ENCODE measurements at regions not wholly inside any gene's neighbourhood (a gene's known extent, or its start where the extent isn't known, plus 50 kb on each side); places are given as distances from the start of the nearest gene placed in this dataset.

- no peak for DNase-seq (ENCODE audit: low read depth)
These were observed 188.2 kb upstream of the RPL38 start for GRCh38 chr17:74015316-74015715.

- DNase-seq (ENCODE audit: low read depth), result no peak
These were observed 187.5 kb upstream of the RPL38 start for GRCh38 chr17:74015990-74016389.

DNA sequence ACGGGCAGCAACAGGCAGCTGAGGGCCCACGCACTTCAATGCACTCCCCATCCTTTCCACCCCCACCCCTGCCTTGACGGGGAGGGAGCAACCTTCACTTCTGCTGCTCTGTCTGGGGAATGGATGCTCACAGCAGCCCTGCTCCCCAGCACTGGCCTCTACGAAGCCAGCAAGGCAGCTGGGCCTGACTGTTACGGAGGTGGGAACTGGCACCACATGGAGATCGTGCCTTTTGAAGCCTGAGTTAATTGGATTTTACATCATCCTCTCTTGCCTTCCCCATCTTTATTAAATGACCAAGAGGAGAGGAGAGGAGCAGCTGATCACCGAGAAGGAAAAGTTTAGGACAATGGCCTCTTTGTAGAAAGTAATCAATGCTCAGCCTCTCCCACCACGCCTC, 187.0 kb upstream of the RPL38 start:
- no peak for DNase-seq (ENCODE audit: low read depth)

- no peak for DNase-seq (ENCODE audit: low read depth)
These were observed 186.0 kb upstream of the RPL38 start for GRCh38 chr17:74017466-74017865.

GRCh38 chr17:74018115-74018514, 185.4 kb upstream of the RPL38 start:
- no peak for DNase-seq (ENCODE audit: low read depth)

GRCh38 chr17:74019271-74019670, 184.2 kb upstream of the RPL38 start:
- no peak for DNase-seq (ENCODE audit: low read depth)

GRCh38 chr17:74019860-74020259, 183.6 kb upstream of the RPL38 start:
- no peak for DNase-seq (ENCODE audit: low read depth)

GRCh38 chr17:74020522-74020921, 183.0 kb upstream of the RPL38 start:
- no peak for DNase-seq (ENCODE audit: low read depth)

GRCh38 chr17:74024871-74025531, 178.5 kb upstream of the RPL38 start:
- no peak for DNase-seq (ENCODE audit: low read depth)

DNA sequence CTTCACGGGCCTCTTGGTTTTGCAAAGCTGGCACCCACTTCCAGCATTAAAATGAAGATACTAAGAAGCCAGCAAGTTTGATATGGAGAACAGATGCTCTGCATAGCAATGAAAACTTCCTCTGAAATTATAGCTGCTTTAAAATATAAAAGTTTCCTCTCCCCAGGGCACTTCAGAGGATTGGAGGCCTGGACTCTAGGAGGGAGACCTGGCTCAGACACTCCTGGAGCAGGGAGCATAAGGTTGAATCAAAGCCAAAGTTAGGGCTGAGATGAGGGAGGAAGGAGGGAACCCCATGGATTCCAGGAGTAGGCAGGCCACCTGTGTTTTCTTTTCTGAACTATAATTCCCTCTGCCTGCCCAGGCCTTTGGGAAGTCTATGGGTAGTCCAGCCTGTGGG, 176.0 kb upstream of the RPL38 start:
- DNase-seq (ENCODE audit: low read depth), result no peak

GRCh38 chr17:74028354-74029116, 174.9 kb upstream of the RPL38 start:
- DNase-seq (ENCODE audit: low read depth), result no peak

DNA sequence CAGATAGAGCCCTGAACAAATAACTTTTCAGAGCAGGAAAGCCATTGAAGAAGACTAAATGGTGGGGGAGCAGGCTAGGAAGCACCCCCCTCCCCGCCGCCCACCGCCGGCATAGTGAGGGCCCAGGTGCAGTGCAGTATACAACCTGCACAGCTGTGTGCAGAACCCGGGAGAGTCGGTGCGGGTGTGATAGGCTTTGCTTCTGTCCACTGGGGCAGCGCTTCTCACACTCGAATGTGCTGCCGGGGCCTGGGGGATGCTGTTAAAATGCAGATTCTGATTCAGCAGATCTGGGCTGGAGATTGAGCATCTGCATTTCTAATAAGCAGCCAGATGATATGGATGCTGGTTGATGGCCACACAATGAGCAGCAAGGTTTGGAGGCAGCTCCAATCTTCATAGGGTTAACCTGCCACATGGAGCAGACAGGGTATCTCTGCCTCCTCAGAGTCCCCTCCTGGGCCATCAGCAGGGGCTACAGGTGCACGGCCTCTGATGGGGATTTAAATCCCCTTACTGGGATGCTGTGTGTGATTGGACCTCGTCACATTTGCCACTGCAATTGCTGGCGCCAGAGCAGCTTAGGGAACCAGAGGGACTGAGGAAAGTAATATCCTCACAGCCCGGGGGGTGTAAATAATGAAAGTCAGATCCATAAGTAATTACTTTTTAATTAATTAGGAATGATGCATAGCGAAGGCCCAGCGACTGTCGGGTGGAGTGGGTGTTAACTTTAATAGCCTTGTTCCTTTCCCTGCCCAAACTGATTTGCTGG, 172.0 kb upstream of the RPL38 start:
- no peak for DNase-seq (ENCODE audit: low read depth)

- no peak for DNase-seq (ENCODE audit: low read depth)
These were observed 171.3 kb upstream of the RPL38 start for GRCh38 chr17:74032222-74032621.

DNA sequence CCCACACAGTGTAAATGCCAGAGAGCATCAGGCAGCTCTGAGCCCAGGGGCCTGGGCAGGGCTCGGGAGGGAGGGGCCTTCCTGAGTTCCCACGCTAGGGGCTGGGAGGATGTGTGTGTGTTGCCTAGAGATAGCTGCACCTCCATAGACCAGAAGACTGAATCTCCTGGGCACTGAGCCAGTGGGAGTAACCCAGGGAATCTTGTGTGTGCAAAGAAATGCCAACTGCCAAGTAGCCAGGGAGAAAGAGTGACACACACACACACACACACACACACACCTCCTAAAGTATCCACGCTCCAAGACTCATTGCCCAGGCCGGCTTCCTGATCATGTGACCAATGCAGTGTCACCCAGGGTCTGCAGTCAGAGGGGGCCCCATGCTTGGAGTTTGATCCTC, 166.2 kb upstream of the RPL38 start:
- no peak for DNase-seq (ENCODE audit: low read depth)

- DNase-seq (ENCODE audit: low read depth), result no peak
These were observed 163.2 kb upstream of the RPL38 start for GRCh38 chr17:74040291-74040690.

GRCh38 chr17:74040729-74041128, 162.7 kb upstream of the RPL38 start:
- no peak for DNase-seq (ENCODE audit: low read depth)

DNA sequence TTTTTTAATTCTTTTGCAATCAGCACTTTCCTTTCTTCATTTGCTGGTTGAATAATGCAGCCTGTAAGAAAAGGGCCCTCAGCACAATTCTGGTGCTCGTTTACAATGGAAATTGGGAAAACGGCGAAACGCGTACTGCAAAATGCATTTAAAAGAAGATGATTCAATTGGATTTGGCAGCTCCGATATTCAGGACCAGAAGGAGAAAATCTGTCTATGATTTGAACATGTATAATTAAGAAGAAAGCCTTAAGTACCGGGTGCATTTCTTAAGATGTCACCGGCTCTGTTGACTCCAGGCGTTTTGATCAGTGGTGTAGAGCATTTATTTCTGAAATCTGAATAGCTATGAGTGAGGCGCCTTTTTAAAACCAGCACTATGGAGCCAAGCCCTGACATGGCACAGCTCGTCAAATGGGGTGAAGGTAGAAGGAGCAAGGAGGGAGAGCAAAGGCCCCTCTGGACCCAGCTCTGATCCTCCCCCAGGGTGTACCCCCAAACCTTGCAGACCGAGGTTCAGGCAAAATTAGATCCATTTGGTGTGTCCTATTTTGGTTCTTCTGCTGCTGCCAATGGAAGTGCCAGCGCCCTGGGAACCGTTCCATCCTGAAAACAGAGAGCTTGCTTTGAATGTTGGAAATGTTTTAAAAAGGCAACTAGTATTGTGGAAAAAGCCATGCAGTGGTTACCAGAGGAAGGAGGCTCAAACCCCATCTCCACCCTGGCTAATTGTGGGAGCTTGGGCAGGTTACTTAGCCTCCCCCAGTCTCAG, 161.4 kb upstream of the RPL38 start:
- DNase-seq (ENCODE audit: low read depth), result no peak

GRCh38 chr17:74042744-74043486, 160.6 kb upstream of the RPL38 start:
- peak; percentile 14 for DNase-seq (ENCODE audit: low read depth)

GRCh38 chr17:74043976-74044375, 159.5 kb upstream of the RPL38 start:
- DNase-seq (ENCODE audit: low read depth), result no peak

DNA sequence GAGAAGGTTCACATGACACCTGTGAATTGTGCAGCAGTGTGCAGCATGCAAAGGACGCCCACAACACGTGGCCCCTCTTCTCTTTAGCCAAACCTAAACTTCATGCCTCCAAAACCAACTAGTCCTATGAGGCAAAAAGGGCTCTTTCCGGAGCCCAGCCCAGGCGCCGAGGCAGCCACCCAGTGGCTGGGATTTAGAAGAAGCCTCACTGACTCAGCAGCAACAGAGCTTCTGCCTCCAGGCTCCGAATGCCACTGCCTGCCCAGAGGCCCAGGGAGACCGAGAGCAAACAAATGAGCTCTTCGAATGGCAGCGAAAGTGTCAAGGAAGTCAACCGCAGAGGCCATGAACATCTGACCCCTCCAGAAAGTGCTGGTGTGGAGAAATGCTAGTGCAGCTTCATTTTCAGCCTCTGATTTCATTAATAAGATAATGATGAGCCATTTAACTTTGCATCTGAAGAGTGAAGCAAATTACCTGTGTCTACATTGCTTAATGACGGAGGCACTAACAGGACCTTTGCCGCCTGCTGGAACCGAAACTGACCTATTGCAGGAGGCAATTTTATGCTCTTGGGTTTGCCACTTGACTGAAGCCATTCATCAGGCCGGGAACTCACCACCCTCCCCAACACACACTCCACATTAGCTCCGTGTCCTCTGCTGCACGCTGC, 157.7 kb upstream of the RPL38 start:
- no peak for DNase-seq (ENCODE audit: low read depth)

All from forelimb muscle (tissue), 1 donor.